Right lobe of liver (tissue), 4 donors: ENCODE measurements at regions not wholly inside any gene's neighbourhood (a gene's known extent, or its start where the extent isn't known, plus 50 kb on each side); places are given as distances from the start of the nearest gene placed in this dataset.

ENCODE experiments used
- CTCF ChIP-seq, 4 donors: fragments of 200-600 bp in 3 of 4; fragments of 450-650 bp in 1 of 4; IDR thresholded peaks; one replicate each; pipeline versions ENCODE4 v1.5.1 to v1.8.0; 2016 to 2022; ENCODE audit warnings: antibody characterized with exemption in 4 of 4, mild to moderate bottlenecking in 2 of 4
- POLR2A ChIP-seq: fragments of 450-650 bp; IDR thresholded peaks from one replicate; pipeline ENCODE4 v1.6.1; 2017; ENCODE audit warnings: antibody characterized with exemption, mild to moderate bottlenecking
- donor health status: DM: no; HTN: no; CAD: no.
- donor health status: DM: no; HTN: no; CAD: no.
- donor health status: DM: no; HTN: yes; CAD: no.

GRCh38 chr7:21299766-21300165, 128.1 kb upstream of the SP4 start:
- TF ChIP-seq CTCF (IDR thresholded peaks at IDR 0.05) (no peak), POLR2A (no peak)
